T-helper 1 cell treated with Interleukin-12 subunit alpha and Interleukin-12 subunit beta and Interleukin-4 antibody, amounts not matched to agents 30 ng/mL and 1 ng/mL, for 36 hours (primary cell): ENCODE measurements at regions not wholly inside any gene's neighbourhood (a gene's known extent, or its start where the extent isn't known, plus 50 kb on each side); places are given as distances from the start of the nearest gene placed in this dataset.
"Not testable (repeated sequence)": the region's sequence is repeated elsewhere in the genome, so short reads cannot be mapped to it uniquely, and the experiment has no call there.

Source experiments
- intact Hi-C: fragments of 100-400 bp; cut with micrococcal nuclease; formaldehyde crosslinking; loops from one replicate; pipeline ENCODE4 v1.15.1; 2024

DNA sequence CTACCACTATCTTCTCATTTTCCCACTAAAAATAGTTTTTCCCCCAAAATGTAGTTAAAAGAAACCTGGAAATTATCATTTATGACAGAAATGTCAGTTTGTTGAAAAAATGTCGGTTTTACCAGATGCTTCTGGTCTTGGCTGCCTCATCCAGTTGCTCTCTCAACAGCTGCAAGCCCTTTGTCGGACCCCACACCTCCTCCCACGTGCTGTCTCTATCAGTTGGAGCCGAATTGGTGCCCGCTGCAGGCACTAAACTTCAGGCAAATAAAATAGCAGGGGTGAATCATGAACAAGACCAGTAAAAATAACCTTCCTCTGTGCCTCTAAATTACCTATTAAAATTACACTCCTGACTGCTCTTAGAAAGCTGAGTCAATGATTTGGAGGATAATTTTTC, 129.5 kb upstream of the CEP162 start:
- intact Hi-C loops: no loop called here

GRCh38 chr6:84353459-84354423, 126.3 kb upstream of the CEP162 start:
- intact Hi-C loops: no loop called here

GRCh38 chr6:84350397-84350796, 123.0 kb upstream of the CEP162 start:
- intact Hi-C loops: no loop called here

DNA sequence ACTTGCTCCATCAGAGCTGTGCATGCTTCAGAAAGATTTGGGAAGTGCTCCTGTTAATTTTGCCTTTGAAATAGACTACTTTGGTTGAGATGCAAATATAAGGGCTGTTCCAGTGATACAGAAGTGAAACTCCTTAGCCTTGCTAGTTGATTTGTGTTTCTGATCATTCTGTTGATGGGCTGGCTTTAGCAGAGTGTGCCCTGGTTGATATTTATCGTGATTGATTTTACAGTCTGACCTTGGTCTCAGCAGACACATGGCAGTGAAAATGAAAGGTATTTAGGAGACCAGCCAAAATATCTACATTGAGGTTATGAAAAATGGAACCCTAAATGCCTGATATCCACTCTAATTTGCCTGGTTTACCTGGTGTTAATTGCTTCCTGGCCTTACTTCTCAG, 122.1 kb upstream of the CEP162 start:
- intact Hi-C loops: no loop called here

DNA sequence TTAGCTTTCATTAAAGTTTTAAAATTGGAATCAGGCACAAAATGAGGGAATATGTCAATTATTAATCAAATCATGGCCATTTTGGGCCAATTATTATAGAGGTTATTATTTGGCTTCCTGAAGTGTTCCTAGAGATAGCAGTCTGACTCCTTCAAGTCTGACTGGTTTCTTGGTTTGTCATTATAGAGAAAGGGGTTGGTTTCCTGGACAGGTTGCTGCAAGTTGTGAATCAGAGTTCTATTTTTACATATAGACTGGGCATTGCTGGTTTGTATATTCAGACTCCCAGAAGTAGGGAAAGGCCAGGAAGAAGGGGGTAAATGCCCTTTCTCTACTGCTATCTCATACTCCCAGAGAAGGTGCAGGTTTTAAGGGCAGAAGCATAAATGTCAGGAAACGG, 121.4 kb upstream of the CEP162 start:
- intact Hi-C loops: no loop called here

GRCh38 chr6:84346372-84346771, 118.9 kb upstream of the CEP162 start:
- intact Hi-C loops: no loop called here

GRCh38 chr6:84344005-84344404, 116.6 kb upstream of the CEP162 start:
- intact Hi-C loops: no loop called here

GRCh38 chr6:84340422-84340821, 113.0 kb upstream of the CEP162 start:
- intact Hi-C loops: no loop called here

GRCh38 chr6:84333842-84334241, 106.4 kb upstream of the CEP162 start:
- intact Hi-C loops: no loop called here

GRCh38 chr6:84332139-84333034, 104.9 kb upstream of the CEP162 start:
- intact Hi-C loops: no loop called here

DNA sequence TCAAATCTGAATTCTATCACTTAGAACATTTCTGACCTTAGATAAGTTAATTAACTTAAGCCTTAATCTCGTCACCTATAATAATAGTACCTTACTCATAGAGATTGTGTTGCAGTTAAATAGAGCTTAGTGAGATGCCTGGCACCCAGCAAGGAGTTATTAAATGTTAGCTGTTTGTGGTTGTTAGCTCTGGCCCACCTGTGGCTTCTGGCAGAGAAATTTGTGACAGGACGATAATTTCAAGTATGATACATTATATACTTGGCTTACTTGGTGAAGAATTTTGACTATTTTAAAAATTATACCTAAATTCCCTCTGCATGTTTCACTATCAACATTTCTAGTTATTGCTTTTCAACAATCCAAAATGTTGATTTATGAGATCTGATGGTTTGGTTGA, 102.9 kb upstream of the CEP162 start:
- intact Hi-C loops: no loop called here

DNA sequence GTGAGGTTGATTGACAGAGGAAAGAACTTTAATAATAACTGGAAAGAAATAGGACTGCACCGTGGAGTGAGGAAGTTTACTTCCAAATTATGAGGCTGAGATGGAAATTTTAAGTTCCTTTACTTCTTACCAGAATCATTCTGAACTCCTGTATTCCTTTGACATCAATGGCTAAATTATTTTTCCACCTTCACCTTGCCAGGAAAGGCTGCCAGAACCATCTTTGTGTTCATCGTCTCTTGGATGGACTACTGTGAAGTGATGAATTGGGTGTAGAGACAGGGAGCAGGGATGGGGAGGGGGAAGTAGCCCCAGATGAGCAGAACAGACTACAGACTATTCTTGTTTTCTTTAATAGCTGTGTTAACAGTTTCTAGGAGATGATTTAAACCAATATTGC, 102.1 kb upstream of the CEP162 start:
- intact Hi-C loops: no loop called here

- intact Hi-C loops: no loop called here
These were observed 101.6 kb upstream of the CEP162 start for GRCh38 chr6:84329077-84329476.

GRCh38 chr6:84317463-84317862, 90.0 kb upstream of the CEP162 start:
- intact Hi-C loops: no loop called here

- intact Hi-C loops: no loop called here
These were observed 87.0 kb upstream of the CEP162 start for GRCh38 chr6:84314377-84314898.

DNA sequence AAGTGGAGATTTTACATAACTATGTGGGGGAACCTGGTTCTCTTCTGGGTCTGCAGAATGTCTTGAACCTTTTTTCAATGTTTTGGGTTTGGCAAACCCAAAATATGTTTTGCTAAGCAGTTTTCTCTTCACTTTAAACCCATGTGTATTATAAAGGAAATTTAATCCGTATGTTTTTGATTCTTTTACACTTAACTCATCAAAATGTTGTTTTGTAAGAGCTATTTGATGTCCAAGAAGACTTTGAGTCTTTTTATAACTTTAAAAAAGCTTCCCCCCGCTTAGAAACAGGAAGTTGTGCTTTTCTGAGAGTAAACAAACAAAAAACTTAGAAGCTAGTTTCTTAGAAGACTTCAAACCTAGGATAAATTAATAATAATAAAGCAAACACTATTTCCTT, 81.9 kb upstream of the CEP162 start:
- intact Hi-C loops: no loop called here

DNA sequence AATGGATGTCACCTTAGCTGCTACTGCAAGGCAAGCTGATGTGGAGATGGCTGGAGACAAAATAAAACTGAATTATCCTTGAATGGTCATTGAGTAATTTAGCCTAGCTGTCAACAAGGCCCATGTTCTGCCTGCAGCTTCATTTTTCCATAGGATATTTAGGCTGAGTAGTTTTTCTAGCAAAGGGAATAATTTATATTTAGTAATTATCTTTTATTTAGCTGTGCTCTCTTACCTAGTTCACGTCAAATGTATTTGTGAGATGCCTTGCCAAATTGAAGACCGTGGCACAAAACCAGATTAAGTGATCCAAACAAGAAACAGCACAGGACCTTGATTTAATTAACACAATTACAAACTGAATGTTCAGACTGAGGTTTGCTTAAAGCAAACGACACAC, 77.4 kb upstream of the CEP162 start:
- intact Hi-C loops: no loop called here

DNA sequence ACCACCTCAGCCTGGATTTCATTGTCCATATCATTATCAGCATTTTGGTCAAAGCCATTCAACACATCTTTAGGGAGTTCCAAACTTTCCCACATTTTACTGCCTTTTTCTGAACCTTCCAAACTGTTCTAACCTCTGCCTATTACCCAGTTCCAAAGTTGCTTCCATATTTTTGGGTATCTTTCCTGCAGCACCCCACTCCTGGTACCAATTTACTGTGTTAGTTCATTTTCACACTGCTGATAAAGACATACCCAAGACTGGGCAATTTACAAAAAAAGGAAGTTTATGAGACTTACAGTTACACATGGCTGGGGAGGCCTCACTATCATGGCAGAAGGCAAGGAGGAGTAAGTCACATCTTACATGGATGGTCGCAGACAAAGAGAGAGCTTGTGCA, 63.6 kb upstream of the CEP162 start:
- intact Hi-C loops: not testable (repeated sequence)

DNA sequence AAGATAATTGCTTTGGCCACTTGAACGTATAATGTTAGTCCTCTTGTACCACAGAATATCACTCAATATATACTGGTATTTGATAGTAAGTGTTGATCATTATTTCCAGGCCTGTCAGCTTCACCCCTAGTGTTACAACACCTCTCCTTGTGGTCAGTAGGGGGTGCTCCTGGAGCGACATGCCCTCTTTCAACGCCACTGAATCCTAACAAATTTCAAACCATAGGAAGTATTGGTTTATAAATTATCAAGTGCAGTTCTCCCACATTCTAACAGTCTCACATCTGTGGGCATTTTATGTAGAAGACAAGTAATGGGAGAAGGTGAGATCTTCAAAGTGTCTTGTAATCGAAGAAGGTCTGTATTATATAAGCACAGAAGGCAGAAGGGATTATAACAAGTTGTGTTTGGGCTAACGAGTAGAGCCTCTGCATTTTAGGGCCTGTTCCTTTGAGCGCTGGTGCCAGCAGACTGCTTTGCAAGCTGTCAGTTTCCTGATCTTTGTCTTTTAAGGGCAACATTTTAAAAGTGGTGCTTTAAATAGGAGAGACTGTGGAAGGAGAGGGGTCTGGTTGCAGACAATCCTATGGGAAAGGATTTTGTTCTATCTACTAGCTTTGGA, 57.1 kb upstream of the CEP162 start:
- intact Hi-C loops: no loop called here

- intact Hi-C loops: no loop called here
These were observed 55.1 kb upstream of the CEP162 start for GRCh38 chr6:84282550-84282949.

DNA sequence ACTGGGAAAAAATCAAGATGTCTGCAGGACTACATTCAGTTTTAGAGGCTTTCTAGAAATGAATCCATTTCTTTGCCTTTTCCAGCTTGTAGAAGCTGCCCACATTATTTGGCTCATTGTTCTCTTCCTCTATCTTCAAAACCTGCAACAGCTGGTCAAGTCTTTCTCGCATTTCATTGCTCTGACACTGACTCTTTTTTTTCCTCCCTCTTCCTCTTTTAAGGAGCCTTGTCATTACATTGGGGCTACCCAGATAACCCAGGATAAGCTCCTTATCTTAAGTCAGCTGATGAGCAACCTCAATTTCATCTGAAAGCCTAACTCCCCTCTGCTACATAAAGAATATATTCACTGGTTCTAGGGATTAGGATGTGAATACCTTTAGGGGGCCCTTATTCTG, 53.2 kb upstream of the CEP162 start:
- intact Hi-C loops: no loop called here

GRCh38 chr6:84280030-84280429, 52.6 kb upstream of the CEP162 start:
- intact Hi-C loops: no loop called here
